ENCODE measurements at regions not wholly inside any gene's neighbourhood (a gene's known extent, or its start where the extent isn't known, plus 50 kb on each side); places are given as distances from the start of the nearest gene placed in this dataset.
"Not testable (repeated sequence)": the region's sequence is repeated elsewhere in the genome, so short reads cannot be mapped to it uniquely, and the experiment has no call there.

DNA sequence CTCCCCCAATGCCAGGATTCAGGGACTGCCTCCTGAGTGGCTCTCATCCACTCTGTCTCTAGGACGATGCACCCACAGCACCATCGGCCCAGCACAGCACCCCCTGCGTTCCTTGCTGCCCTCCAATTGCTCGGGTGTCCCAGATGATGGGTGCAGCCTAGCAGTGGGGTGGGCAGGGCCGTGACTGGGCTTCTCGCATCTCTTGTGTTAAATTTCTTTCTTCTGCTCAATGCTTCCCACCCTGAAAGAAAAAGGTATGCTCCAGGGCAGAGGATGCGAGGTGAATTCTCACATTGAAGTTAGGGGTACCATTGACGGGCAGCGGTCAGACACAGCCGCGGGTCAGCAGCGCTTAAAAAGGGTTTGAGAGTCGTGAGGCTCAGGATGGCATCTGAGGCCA, 232.4 kb upstream of the SGCG start:
- no peak overlapping the region for H3K4me3 ChIP-seq
- ATAC-seq: no peak
- TF ChIP-seq POLR2A (IDR thresholded peaks at IDR 0.05) (no peak), POLR2AphosphoS5 (IDR thresholded peaks at IDR 0.05) (no peak), EP300 (IDR thresholded peaks at IDR 0.05) (no peak)
- TF ChIP-seq, protein P1, sequence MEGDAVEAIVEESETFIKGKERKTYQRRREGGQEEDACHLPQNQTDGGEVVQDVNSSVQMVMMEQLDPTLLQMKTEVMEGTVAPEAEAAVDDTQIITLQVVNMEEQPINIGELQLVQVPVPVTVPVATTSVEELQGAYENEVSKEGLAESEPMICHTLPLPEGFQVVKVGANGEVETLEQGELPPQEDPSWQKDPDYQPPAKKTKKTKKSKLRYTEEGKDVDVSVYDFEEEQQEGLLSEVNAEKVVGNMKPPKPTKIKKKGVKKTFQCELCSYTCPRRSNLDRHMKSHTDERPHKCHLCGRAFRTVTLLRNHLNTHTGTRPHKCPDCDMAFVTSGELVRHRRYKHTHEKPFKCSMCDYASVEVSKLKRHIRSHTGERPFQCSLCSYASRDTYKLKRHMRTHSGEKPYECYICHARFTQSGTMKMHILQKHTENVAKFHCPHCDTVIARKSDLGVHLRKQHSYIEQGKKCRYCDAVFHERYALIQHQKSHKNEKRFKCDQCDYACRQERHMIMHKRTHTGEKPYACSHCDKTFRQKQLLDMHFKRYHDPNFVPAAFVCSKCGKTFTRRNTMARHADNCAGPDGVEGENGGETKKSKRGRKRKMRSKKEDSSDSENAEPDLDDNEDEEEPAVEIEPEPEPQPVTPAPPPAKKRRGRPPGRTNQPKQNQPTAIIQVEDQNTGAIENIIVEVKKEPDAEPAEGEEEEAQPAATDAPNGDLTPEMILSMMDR (IDR thresholded peaks at IDR 0.05): no peak
- no peaks in the 10 kb centered on the region for H3K36me3 ChIP-seq
- H3K9me3 ChIP-seq: peaks cover 0 to 16% (median 0%) of the 10 kb centered on the region in 3 donors
- no peaks in the 10 kb centered on the region for H3K4me1 ChIP-seq
- no peak overlapping the region for H3K27ac ChIP-seq
- WGBS, 2 donors (ENCODE audit: low coverage in 1 of 2): 97% methylated on average over 5 of the region's 13 CpGs; no CpG with 5 or more reads in 1 of the 2 donors
- peaks cover 37% of the 10 kb centered on the region for H3K27me3 ChIP-seq

DNA sequence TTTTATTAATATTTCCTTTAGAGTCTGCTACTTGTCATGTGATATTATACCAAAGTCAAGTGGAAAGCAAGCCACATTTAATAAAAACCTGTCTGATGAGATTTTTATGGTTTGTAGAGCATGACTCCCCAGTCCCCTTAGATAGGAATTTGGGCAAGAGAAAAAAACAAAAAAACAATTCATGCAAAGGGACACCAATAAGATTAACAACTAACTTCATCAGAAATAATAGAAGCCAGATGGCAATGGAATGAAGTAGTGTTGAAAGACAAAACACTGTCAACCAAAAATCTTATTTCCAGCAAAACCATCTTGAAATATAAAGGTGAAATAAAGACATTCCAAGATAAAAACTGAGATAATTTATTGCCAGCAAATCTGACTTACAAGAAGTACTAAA, 228.8 kb upstream of the SGCG start:
- Histone ChIP-seq H3K27me3 (peaks cover 17% of the 10 kb centered on the region), H3K9me3 (peaks cover 0 to 16% (median 0%) of the 10 kb centered on the region in 3 donors)
- H3K4me1 ChIP-seq, ATAC-seq, H3K36me3 ChIP-seq, H3K4me3 ChIP-seq, H3K27ac ChIP-seq: not testable (repeated sequence)

DNA sequence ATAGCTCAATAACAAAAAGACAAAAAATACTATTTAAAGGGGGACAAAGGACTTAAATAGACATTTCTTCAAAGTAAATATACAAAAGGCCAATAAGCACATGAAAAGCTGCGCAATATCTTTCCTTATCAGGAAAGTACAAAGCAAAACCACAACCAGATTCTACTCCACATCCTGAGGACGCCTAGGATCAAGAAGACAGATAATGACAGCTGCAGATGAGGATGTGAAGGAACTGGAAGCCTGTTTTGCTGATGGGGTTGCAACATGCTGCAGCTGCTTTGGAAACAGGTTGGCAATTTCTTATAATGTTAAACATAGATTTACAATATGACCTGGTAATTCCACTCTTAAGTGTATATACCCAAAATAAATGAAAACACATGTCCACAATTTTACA, 225.6 kb upstream of the SGCG start:
- peaks cover 0 to 16% (median 0%) of the 10 kb centered on the region in 3 donors for H3K9me3 ChIP-seq
- not testable (repeated sequence) for H3K27ac ChIP-seq, H3K4me3 ChIP-seq, H3K4me1 ChIP-seq, ATAC-seq, H3K36me3 ChIP-seq, H3K27me3 ChIP-seq
- 55 to 74% methylated on average over 2 of the region's 2 CpGs for WGBS, 2 donors (ENCODE audit: low coverage in 1 of 2)

DNA sequence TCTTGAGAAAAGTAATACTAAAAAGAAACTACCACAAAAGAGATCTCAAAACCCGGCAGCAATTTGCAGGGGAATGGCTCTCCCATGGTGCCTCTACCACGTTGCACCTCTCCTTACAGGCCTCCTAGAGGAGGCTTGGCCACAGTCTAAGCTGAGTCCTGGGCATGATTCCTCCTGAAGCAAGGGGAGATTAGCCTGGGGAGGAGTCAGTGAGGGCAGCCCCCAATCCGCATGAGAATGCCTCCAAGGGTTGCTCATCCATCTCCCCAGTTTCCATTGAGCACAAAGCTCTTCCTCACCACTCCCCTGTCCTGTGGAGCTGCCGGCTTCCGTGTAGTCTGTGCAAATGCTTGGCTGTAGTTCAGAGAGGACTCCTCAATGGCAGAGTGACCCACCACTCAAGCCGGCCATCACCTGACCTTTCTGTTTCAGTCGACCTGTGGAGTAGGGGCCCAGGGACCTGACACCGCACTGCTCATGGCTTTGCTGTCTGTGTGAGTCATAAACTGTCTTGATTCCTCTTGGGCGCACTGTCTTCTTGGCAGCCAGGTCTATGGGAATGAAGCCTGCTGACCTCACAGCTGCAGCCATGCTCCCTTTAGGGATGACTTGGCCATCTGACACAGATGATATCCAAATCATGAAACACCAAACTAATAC, 224.2 kb upstream of the SGCG start:
- H3K27ac ChIP-seq, H3K36me3 ChIP-seq, H3K9me3 ChIP-seq, H3K27me3 ChIP-seq, H3K4me1 ChIP-seq, H3K4me3 ChIP-seq: not testable (repeated sequence)
- peak; percentile 57 for ATAC-seq
- 88% methylated on average over 2 of the region's 9 CpGs; no CpG with 5 or more reads in 1 of the 2 donors for WGBS, 2 donors (ENCODE audit: low coverage in 1 of 2)

DNA sequence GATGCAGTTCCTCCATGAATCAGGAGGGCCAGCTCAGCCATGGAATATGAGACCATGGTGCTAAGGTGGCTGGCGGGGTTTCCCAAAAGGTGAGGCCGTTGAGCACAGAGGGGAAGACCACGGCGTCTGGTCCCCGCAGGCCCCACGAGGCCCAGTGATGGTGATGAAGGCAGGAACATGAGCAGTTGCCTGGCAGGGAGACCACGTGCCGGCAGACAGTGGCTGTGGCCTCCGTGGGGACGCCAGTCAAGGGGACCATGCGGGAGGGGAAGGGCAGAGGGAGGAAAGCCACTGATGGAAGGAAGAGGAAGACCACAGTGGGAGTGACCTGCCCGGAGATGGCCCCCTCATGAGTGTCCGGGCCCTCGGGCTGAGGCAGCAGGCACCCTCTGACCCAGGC, 220.9 kb upstream of the SGCG start:
- not testable (repeated sequence) for H3K4me3 ChIP-seq, H3K4me1 ChIP-seq, H3K27me3 ChIP-seq, ATAC-seq, H3K9me3 ChIP-seq, H3K27ac ChIP-seq, H3K36me3 ChIP-seq
- 74% methylated on average over 6 of the region's 14 CpGs; no CpG with 5 or more reads in 1 of the 2 donors for WGBS, 2 donors (ENCODE audit: low coverage in 1 of 2)

DNA sequence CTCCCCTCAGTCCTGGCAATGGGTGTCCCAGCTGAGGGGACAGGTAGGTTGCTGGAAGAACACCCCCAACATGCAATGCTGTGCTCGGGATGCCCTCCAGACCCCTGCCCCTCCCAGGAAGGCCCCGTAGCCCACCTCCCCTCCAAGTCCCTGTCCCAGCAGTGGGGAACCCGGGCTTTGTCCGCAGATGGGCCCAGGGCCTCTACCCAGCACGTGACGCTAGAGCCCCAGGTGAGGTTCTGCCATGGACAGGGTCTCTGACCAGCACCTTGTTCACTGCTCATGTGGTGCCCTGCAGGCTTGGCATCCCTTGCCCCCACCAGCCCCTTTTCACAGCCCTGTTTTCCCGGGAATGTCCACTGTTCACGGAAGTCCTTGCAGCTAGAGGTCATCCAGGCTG, 220.0 kb upstream of the SGCG start:
- Histone ChIP-seq H3K4me3 (no peak overlapping the region), H3K9me3 (no peaks in the 10 kb centered on the region), H3K4me1 (no peaks in the 10 kb centered on the region), H3K27ac (no peak overlapping the region), H3K36me3 (no peaks in the 10 kb centered on the region), H3K27me3 (no peaks in the 10 kb centered on the region)
- TF ChIP-seq EP300 (IDR thresholded peaks at IDR 0.05) (no peak), POLR2AphosphoS5 (IDR thresholded peaks at IDR 0.05) (no peak), POLR2A (IDR thresholded peaks at IDR 0.05) (no peak)
- TF ChIP-seq, protein P1 (IDR thresholded peaks at IDR 0.05): no peak
- WGBS, 2 donors (ENCODE audit: low coverage in 1 of 2): 85% methylated on average over 5 of the region's 8 CpGs; no CpG with 5 or more reads in 1 of the 2 donors
- ATAC-seq: no peak

DNA sequence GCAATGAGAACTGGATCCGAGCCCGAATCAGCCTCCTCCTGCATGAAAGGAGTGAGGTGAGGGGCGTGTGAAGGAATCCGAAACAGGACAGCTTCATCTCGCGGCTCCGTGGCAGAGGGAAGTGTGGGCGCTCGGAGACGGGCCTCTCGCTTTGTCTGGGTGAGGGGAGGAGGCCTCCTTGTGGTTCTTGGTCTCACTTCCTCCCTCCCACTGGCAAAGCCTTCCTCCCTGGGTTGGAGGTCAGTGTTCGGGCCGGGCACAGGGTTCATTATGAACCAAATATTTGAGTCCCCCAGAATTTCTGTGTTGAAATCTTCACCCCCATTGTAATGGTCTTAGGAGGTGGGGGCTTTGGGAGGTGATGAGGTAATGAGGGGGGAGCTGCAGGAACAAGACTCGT, 219.4 kb upstream of the SGCG start:
- H3K27ac ChIP-seq, H3K4me1 ChIP-seq, H3K36me3 ChIP-seq, H3K9me3 ChIP-seq, ATAC-seq, H3K4me3 ChIP-seq, H3K27me3 ChIP-seq: not testable (repeated sequence)
- no CpG with 5 or more reads among the region's 14 CpGs for WGBS, 2 donors (ENCODE audit: low coverage in 1 of 2)

All from gastroesophageal sphincter (tissue), 4 donors.